ENCODE measurements at regions not wholly inside any gene's neighbourhood (a gene's known extent, or its start where the extent isn't known, plus 50 kb on each side); places are given as distances from the start of the nearest gene placed in this dataset.

- TF ChIP-seq, protein P1, sequence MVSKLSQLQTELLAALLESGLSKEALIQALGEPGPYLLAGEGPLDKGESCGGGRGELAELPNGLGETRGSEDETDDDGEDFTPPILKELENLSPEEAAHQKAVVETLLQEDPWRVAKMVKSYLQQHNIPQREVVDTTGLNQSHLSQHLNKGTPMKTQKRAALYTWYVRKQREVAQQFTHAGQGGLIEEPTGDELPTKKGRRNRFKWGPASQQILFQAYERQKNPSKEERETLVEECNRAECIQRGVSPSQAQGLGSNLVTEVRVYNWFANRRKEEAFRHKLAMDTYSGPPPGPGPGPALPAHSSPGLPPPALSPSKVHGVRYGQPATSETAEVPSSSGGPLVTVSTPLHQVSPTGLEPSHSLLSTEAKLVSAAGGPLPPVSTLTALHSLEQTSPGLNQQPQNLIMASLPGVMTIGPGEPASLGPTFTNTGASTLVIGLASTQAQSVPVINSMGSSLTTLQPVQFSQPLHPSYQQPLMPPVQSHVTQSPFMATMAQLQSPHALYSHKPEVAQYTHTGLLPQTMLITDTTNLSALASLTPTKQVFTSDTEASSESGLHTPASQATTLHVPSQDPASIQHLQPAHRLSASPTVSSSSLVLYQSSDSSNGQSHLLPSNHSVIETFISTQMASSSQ (IDR thresholded peaks at IDR 0.05; ENCODE audit: low read depth): no peak
- TF ChIP-seq, protein P1 (CRISPR knock-in tag; IDR thresholded peaks at IDR 0.05; ENCODE audit: borderline replicate concordance): 0 out of 2 replicates have a peak, but pooled peaks have one; percentile 34
- TF ChIP-seq ZNF747 (CRISPR knock-in tag; IDR thresholded peaks at IDR 0.05; ENCODE audit: borderline replicate concordance) (no peak), HHEX (CRISPR knock-in tag; IDR thresholded peaks at IDR 0.05) (no peak), NCOA2 (CRISPR knock-in tag; IDR thresholded peaks at IDR 0.05) (peak; percentile 62)
These were observed 660.6 kb downstream of the NYAP2 start (continued) for GRCh38 chr2:226059961-226060627.

DNA sequence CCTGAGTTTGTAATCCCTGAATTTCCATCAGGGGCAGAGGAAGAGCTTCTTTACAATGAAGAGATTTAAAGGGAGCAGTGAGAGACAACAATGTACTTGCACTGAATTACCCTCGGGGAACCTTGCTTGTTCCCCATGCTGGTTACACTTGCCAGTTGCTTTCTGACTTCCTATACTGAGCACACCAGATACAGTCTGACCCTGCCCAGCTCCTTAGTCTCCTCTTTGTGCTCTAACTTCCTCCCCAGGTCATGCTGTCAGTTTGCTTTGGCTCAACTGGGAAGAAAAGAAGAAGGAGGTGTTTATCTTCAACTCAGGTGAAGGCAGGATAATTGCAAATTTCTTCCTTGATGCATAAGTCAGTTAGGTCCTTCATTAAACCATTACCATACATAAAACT, 658.4 kb downstream of the NYAP2 start:
- Histone ChIP-seq H3K36me3 (replicated peaks in 1 of 2; ENCODE audit: control insufficient read depth in 1 of 2, insufficient read depth in 2 of 2, low read length in 2 of 2) (no peaks in the 10 kb centered on the region), H3K27ac (ENCODE audit: extremely low read length, insufficient read depth, low read length) (no peak overlapping the region), H3K4me2 (ENCODE audit: low read depth, low read length) (no peak overlapping the region), H3K9me3 (ENCODE audit: low read length) (no peaks in the 10 kb centered on the region), H4K20me1 (ENCODE audit: insufficient read depth, low read length) (no peaks in the 10 kb centered on the region), H3K79me2 (ENCODE audit: insufficient read depth, low read length) (no peaks in the 10 kb centered on the region), H3K4me1 (ENCODE audit: insufficient read depth, low read length) (peaks cover 29% of the 10 kb centered on the region), H2AFZ (ENCODE audit: low read length) (no peak overlapping the region), H3K9ac (ENCODE audit: insufficient read depth, low read depth, low read length) (no peak overlapping the region), H3K4me3 (replicated peaks in 1 of 3; ENCODE audit: insufficient read depth in 1 of 3, low read depth in 2 of 3, low read length in 3 of 3) (no peak overlapping the region), H3K27me3 (ENCODE audit: control insufficient read depth in 1 of 2, insufficient read depth in 2 of 2, low read length in 2 of 2) (no peaks in the 10 kb centered on the region)
- intact Hi-C loops (cut with micrococcal nuclease; ENCODE audit: unreplicated experiment): no loop called here
- FAIRE-seq: no peak
- no peak for ATAC-seq
- POLR2A ChIA-PET: interaction anchor here (1.5 kb wide), 1 partner anchor 27 kb away, joined by 3 read pairs; no protein-coding TSS in a partner anchor
- WGBS (ENCODE audit: low lambda C conversion rate): 29% methylated on average over 1 of the region's 1 CpG
- no peak for DNase-seq (ENCODE audit: low spot score)
- BruUV-seq (replicated peaks): no TSS peak
- in situ Hi-C loops (cut with HindIII; ENCODE audit: extremely low pct_ligation_motif_present, low pct_unique_long_range_greater_than_20kb): no loop called here
- CTCF ChIA-PET (ENCODE audit: low intra/inter-chr PET ratio, low total read pairs): no interaction called here
- TF ChIP-seq SP140L (CRISPR knock-in tag; IDR thresholded peaks at IDR 0.05; ENCODE audit: borderline replicate concordance) (no peak), ATF7-NPFF (CRISPR knock-in tag; IDR thresholded peaks at IDR 0.05; ENCODE audit: low read depth) (no peak), ZNF446 (CRISPR knock-in tag; IDR thresholded peaks at IDR 0.05) (no peak), ARID5B (CRISPR knock-in tag; IDR thresholded peaks at IDR 0.05) (no peak), HNF1B (CRISPR knock-in tag; IDR thresholded peaks at IDR 0.05) (no peak)
